GM12874 (cell line): ENCODE measurements at regions not wholly inside any gene's neighbourhood (a gene's known extent, or its start where the extent isn't known, plus 50 kb on each side); places are given as distances from the start of the nearest gene placed in this dataset.

Source experiments
- TF ChIP-seq, protein P1 (sequence below): IDR thresholded peaks from 2 replicates; pipeline ENCODE4 v1.5.1; 2011; ENCODE audit warnings: low read depth, mild to moderate bottlenecking, control low read depth, low read length, moderate library complexity; ENCODE audit not compliant: insufficient read depth

DNA sequence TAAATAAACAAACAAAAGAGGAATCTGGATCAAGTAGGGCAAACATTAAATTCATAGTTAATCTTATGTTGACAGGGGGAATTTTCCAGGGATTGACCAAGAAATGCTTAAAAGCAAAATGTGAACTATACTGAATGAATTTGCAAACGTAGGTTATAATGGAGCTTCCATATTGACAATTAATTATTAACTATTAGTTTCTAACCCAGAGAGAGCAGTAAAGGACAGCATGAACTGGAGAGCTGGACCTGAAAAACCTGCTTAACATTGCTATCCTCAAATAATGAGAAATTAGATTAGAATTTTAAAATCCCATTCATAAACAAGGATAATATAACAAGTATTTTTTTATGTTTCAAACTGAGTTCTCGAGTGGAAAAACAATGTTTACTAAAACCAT lies 1089.6 kb downstream of the DNAJB9 start:
- TF ChIP-seq, protein P1, sequence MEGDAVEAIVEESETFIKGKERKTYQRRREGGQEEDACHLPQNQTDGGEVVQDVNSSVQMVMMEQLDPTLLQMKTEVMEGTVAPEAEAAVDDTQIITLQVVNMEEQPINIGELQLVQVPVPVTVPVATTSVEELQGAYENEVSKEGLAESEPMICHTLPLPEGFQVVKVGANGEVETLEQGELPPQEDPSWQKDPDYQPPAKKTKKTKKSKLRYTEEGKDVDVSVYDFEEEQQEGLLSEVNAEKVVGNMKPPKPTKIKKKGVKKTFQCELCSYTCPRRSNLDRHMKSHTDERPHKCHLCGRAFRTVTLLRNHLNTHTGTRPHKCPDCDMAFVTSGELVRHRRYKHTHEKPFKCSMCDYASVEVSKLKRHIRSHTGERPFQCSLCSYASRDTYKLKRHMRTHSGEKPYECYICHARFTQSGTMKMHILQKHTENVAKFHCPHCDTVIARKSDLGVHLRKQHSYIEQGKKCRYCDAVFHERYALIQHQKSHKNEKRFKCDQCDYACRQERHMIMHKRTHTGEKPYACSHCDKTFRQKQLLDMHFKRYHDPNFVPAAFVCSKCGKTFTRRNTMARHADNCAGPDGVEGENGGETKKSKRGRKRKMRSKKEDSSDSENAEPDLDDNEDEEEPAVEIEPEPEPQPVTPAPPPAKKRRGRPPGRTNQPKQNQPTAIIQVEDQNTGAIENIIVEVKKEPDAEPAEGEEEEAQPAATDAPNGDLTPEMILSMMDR = no peak

DNA sequence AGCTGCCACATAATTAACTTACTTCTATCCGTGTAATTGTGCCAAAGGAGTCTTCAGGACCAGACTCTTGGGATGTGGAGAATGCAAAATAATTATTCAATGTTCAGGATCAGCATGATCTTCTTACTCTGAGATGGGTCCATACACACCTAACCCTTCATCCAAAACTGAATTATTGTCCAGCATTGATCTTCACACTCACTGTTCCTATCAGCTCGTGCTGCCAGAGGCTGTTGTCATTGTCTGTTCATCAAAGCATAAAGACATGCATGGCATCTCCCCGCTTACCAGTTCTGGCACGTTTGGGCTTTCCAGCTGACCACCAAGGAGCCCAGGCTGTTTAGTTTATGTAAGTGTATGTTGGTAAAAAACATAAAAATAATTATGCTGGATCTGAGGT lies 1090.7 kb downstream of the DNAJB9 start:
- TF ChIP-seq, protein P1 = no peak

DNA sequence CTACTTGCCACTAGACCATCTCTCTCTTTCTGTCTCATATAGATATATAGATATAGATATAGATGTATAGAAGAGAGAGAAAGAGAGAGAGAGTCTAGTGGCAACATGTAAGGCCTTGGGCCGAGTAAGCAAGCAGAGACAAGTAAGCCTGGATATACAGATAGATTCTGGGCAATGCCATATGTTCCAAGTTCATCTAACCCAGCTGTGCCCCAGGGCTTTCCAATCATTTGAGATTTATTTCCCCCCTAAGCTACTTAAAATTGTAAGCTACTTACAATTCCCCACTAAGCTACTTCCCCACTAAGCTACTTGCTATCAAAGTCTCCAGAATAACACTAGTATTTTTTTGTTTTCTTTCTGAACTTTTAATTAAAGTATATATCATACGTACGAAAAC lies 1094.1 kb downstream of the DNAJB9 start:
- TF ChIP-seq, protein P1 = no peak

GRCh38 chr7:109694149-109695071 lies 1124.7 kb downstream of the DNAJB9 start:
- TF ChIP-seq, protein P1 = no peak

- TF ChIP-seq, protein P1 = no peak
Measured at GRCh38 chr7:109695419-109695818, 1125.7 kb downstream of the DNAJB9 start.

- TF ChIP-seq, protein P1 = no peak
Measured at GRCh38 chr7:109696723-109697122, 1127.0 kb downstream of the DNAJB9 start.

GRCh38 chr7:109699661-109700060 lies 1130.0 kb downstream of the DNAJB9 start:
- TF ChIP-seq, protein P1 = no peak
